Hepatocyte (in vitro differentiated cells): ENCODE measurements at regions not wholly inside any gene's neighbourhood (a gene's known extent, or its start where the extent isn't known, plus 50 kb on each side); places are given as distances from the start of the nearest gene placed in this dataset.

Experiments
- CTCF ChIP-seq: fragments of 200-600 bp; sonication (generic); IDR thresholded peaks from 2 replicates; pipeline ENCODE4 v1.5.1; 2016; ENCODE audit warnings: antibody characterized with exemption, mild to moderate bottlenecking; ENCODE audit not compliant: poor library complexity
- EZH2 ChIP-seq: fragments of 200-600 bp; sonication (generic); IDR thresholded peaks from 2 replicates; pipeline ENCODE4 v1.6.1; 2016; ENCODE audit warnings: antibody characterized with exemption, mild to moderate bottlenecking, borderline replicate concordance

GRCh38 chr13:79727086-79727485, 246.1 kb downstream of the NDFIP2 start:
- TF ChIP-seq CTCF (no peak), EZH2 (no peak)
